PFSK-1 (cell line): ENCODE measurements at regions not wholly inside any gene's neighbourhood (a gene's known extent, or its start where the extent isn't known, plus 50 kb on each side); places are given as distances from the start of the nearest gene placed in this dataset.

ENCODE experiments used
- POLR2AphosphoS5 ChIP-seq: IDR thresholded peaks from 2 replicates; pipeline ENCODE4 v1.6.1; 2012; ENCODE audit warnings: low read depth, mild to moderate bottlenecking, control low read depth, low read length, moderate library complexity
- REST ChIP-seq, 2 experiments: IDR thresholded peaks; 2 replicates each; pipeline versions ENCODE4 v1.6.1 to v1.8.0; 2011 to 2012; ENCODE audit warnings: low read depth in 2 of 2, low read length in 2 of 2, control low read depth in 1 of 2, inconsistent platforms in 1 of 2, mild to moderate bottlenecking in 1 of 2, moderate library complexity in 1 of 2; ENCODE audit not compliant: insufficient read depth in 1 of 2
- TAF1 ChIP-seq: IDR thresholded peaks from 2 replicates; pipeline ENCODE4 v1.6.1; 2012; ENCODE audit warnings: low read length, control low read depth, borderline replicate concordance; ENCODE audit not compliant: insufficient read depth

DNA sequence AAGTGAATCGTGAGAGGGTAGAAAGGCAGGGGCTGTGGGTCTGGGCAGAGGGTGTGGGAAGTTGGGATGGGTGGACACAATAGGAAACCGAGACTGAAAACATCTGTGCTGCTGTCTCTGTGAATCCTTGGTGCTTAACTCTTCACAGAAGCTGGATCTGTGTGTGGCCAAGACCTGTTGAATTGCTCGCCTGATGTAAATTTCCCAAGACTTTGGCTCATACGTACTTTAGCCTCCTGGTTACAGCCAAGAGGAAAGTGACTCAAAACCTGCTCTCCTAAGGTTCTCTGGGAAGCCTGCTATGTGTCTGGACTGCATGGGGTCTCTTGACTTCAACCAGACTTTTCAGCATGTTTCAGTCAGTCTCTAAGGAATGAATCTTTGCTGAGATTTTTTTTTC is 270.3 kb downstream of the RWDD3 start:
- TF ChIP-seq TAF1 (no peak), POLR2AphosphoS5 (no peak), REST (IDR thresholded peaks at IDR 0.05; ENCODE audit: insufficient read depth in 1 of 2, low read depth in 2 of 2, low read length in 2 of 2) (no peak)
